H1 (cell line): ENCODE measurements at regions not wholly inside any gene's neighbourhood (a gene's known extent, or its start where the extent isn't known, plus 50 kb on each side); places are given as distances from the start of the nearest gene placed in this dataset.

Experiments used
- CTCF ChIA-PET: fragments of 300-600 bp; sonication (Branson Sonifier 250); formaldehyde crosslinking; loops from one replicate; lab custom pipeline; 2021; ENCODE audit not compliant: partially characterized antibody; lab: Charles Lee
- POLR2A ChIA-PET: fragments of 300-600 bp; sonication (Branson Sonifier 250); formaldehyde crosslinking; loops from one replicate; lab custom pipeline; 2021; ENCODE audit warnings: inconsistent platforms; ENCODE audit not compliant: partially characterized antibody; lab: Charles Lee
- DNase-seq, 2 experiments: peaks; one replicate each; pipeline versions ENCODE4 v3.0.0 to v3.0.0-alpha.2; 2010 to 2022; ENCODE audit warnings: low spot score in 2 of 2, low read depth in 1 of 2, mixed read lengths in 1 of 2
- FAIRE-seq: peaks from 2 replicates; lab custom pipeline; 2011; peaks lifted over from hg19 to GRCh38; lab: Jason Lieb, UNC
- H2AFZ ChIP-seq: 2 replicates; pipeline ENCODE4 v1.8.1; 2012; ENCODE audit warnings: low read length, inconsistent platforms
- H2AK5ac ChIP-seq: 2 replicates; pipeline ENCODE4 v1.6.1; 2013; ENCODE audit warnings: low read depth, low read length
- H2BK120ac ChIP-seq: replicated peaks from 2 replicates; pipeline ENCODE3; 2013; ENCODE audit warnings: low read depth, low read length, inconsistent platforms
- H2BK12ac ChIP-seq: 2 replicates; pipeline ENCODE4 v1.6.1; 2013; ENCODE audit warnings: low read depth, low read length
- H2BK15ac ChIP-seq: 2 replicates; pipeline ENCODE4 v1.6.1; 2013; ENCODE audit warnings: low read length
- H2BK20ac ChIP-seq: 2 replicates; pipeline ENCODE4 v1.6.1; 2013; ENCODE audit warnings: low read length
- H2BK5ac ChIP-seq: 2 replicates; pipeline ENCODE4 v1.6.1; 2013; ENCODE audit warnings: low read depth, low read length
- H3K14ac ChIP-seq: 2 replicates; pipeline ENCODE4 v1.6.1; 2013; ENCODE audit warnings: inconsistent platforms; ENCODE audit not compliant: insufficient read length
- H3K18ac ChIP-seq: 2 replicates; pipeline ENCODE4 v1.6.1; 2013; ENCODE audit warnings: low read length; ENCODE audit errors: extremely low read depth
- H3K23ac ChIP-seq: 2 replicates; pipeline ENCODE4 v1.6.1; 2013; ENCODE audit warnings: inconsistent platforms; ENCODE audit not compliant: insufficient read length
- H3K23me2 ChIP-seq: 2 replicates; pipeline ENCODE4 v1.6.1; 2013; ENCODE audit warnings: low read depth, low read length
- H3K27ac ChIP-seq: 2 replicates; pipeline ENCODE4 v1.6.1; 2011; ENCODE audit warnings: low read depth, low read length, inconsistent platforms
- H3K27me3 ChIP-seq, 4 experiments: replicated peaks in 1 of 4; 1 replicate in 1 of 4; 2 replicates in 3 of 4; pipeline versions ENCODE4 v1.6.1 to v1.8.1; 2011 to 2013; ENCODE audit warnings: low read length in 3 of 4, mild to moderate bottlenecking in 3 of 4, inconsistent platforms in 2 of 4, mixed read lengths in 2 of 4, moderate library complexity in 1 of 4; ENCODE audit not compliant: control insufficient read depth in 3 of 4, insufficient read depth in 3 of 4; ENCODE audit errors: extremely low read depth in 1 of 4
- H3K36me3 ChIP-seq, 4 experiments: 2 replicates each; pipeline versions ENCODE4 v1.6.1 to v1.8.1; 2011 to 2013; ENCODE audit warnings: mild to moderate bottlenecking in 4 of 4, low read length in 3 of 4, moderate library complexity in 2 of 4, control low read depth in 1 of 4, inconsistent platforms in 1 of 4; ENCODE audit not compliant: insufficient read depth in 4 of 4, control insufficient read depth in 2 of 4
- H3K4ac ChIP-seq: replicated peaks from 2 replicates; pipeline ENCODE3; 2013; ENCODE audit warnings: low read length, low read depth, mixed read lengths, inconsistent platforms; ENCODE audit not compliant: insufficient read length
- H3K4me1 ChIP-seq, 4 experiments: replicated peaks in 1 of 4; 1 replicate in 1 of 4; 2 replicates in 3 of 4; pipeline versions ENCODE4 v1.6.1 to v1.8.1; 2011 to 2013; ENCODE audit warnings: low read length in 3 of 4, inconsistent platforms in 2 of 4, mixed read lengths in 1 of 4; ENCODE audit not compliant: insufficient read depth in 4 of 4, control insufficient read depth in 3 of 4
- H3K4me2 ChIP-seq, 2 experiments: 2 replicates each; pipeline versions ENCODE4 v1.6.1 to v1.8.1; 2011 to 2013; ENCODE audit warnings: low read depth in 2 of 2, low read length in 2 of 2, control low read depth in 1 of 2, inconsistent platforms in 1 of 2, mild to moderate bottlenecking in 1 of 2; ENCODE audit not compliant: insufficient read depth in 1 of 2
- H3K4me3 ChIP-seq, 4 experiments: fragments of 200-600, 300-600 bp in 1 of 4; sonication (generic), shearing (Covaris generic), sonication (Bioruptor Twin) in 1 of 4; 2 replicates each; pipeline versions ENCODE4 v1.5.1 to v1.8.1; 2011 to 2016; ENCODE audit warnings: low read length in 4 of 4, low read depth in 3 of 4, control low read depth in 2 of 4, inconsistent platforms in 2 of 4, mild to moderate bottlenecking in 2 of 4, mixed read lengths in 1 of 4, moderate library complexity in 1 of 4; ENCODE audit not compliant: insufficient read depth in 2 of 4; ENCODE audit errors: extremely low read depth in 1 of 4
- H3K56ac ChIP-seq: replicated peaks from 2 replicates; pipeline ENCODE3; 2013; ENCODE audit warnings: low read depth, mild to moderate bottlenecking, mixed read lengths, low read length, inconsistent platforms; ENCODE audit not compliant: insufficient read length
- H3K79me1 ChIP-seq: 2 replicates; pipeline ENCODE4 v1.6.1; 2013; ENCODE audit warnings: low read depth, low read length, control low read depth
- H3K79me2 ChIP-seq, 2 experiments: 2 replicates each; pipeline versions ENCODE4 v1.6.1 to v1.8.1; 2012 to 2013; ENCODE audit warnings: low read length in 2 of 2, mild to moderate bottlenecking in 2 of 2, inconsistent platforms in 1 of 2; ENCODE audit not compliant: insufficient read depth in 2 of 2, control insufficient read depth in 1 of 2
- H3K9ac ChIP-seq, 4 experiments: replicated peaks in 1 of 4; 1 replicate in 1 of 4; 2 replicates in 3 of 4; pipeline versions ENCODE4 v1.6.1 to v1.8.1; 2011 to 2013; ENCODE audit warnings: low read depth in 3 of 4, low read length in 3 of 4, control low read depth in 2 of 4, mild to moderate bottlenecking in 2 of 4, moderate library complexity in 2 of 4, inconsistent platforms in 1 of 4; ENCODE audit errors: extremely low read depth in 1 of 4
- H3K9me3 ChIP-seq, 2 experiments: 2 replicates each; pipeline versions ENCODE4 v1.6.1 to v1.8.1; 2012 to 2013; ENCODE audit warnings: mild to moderate bottlenecking in 2 of 2, moderate library complexity in 2 of 2, control low read depth in 1 of 2, inconsistent platforms in 1 of 2, low read depth in 1 of 2, low read length in 1 of 2, mixed read lengths in 1 of 2; ENCODE audit not compliant: insufficient read depth in 2 of 2
- H4K20me1 ChIP-seq, 2 experiments: replicated peaks in 1 of 2; 2 replicates each; pipeline versions ENCODE3 to v1.8.1; 2011 to 2013; ENCODE audit warnings: inconsistent platforms in 2 of 2, low read length in 2 of 2, mild to moderate bottlenecking in 1 of 2; ENCODE audit not compliant: insufficient read depth in 2 of 2, control insufficient read depth in 1 of 2
- H4K5ac ChIP-seq: 2 replicates; pipeline ENCODE4 v1.6.1; 2013; ENCODE audit warnings: low read length, low read depth, mixed read lengths, inconsistent platforms; ENCODE audit not compliant: insufficient read length
- H4K8ac ChIP-seq: 2 replicates; pipeline ENCODE4 v1.8.0; 2013; ENCODE audit warnings: mild to moderate bottlenecking, moderate library complexity, low read length, inconsistent platforms; ENCODE audit not compliant: insufficient read depth; ENCODE audit errors: extremely low read depth
- H4K91ac ChIP-seq: replicated peaks from 2 replicates; pipeline ENCODE3; 2013; ENCODE audit warnings: low read length, mixed read lengths, inconsistent platforms; ENCODE audit not compliant: insufficient read length
- CBX8 ChIP-seq: fragments of 300-800, 300-1000 bp; sonication (generic); IDR thresholded peaks from 2 replicates; pipeline ENCODE4 v1.7.1; 2016; ENCODE audit warnings: low read depth, low read length, borderline replicate concordance
- EGR1 ChIP-seq: IDR thresholded peaks from 2 replicates; pipeline ENCODE4 v1.6.1; 2011; ENCODE audit warnings: low read depth, low read length, borderline replicate concordance
- KDM4A ChIP-seq: IDR thresholded peaks from one replicate; pipeline ENCODE4 v1.7.1; 2012; ENCODE audit warnings: low read depth, mild to moderate bottlenecking, moderate library complexity, low read length, inconsistent platforms; ENCODE audit not compliant: severe bottlenecking
- ZNF274 ChIP-seq: IDR thresholded peaks from 2 replicates; pipeline ENCODE4 v1.7.0; 2012; ENCODE audit warnings: low read length, borderline replicate concordance; ENCODE audit errors: extremely low read depth
- WGBS, 2 experiments: shearing (Covaris generic) in 1 of 2; methylation state at CpG; one replicate each; pipeline versions ENCODE4 v1.1.6 to v1.1.7; 2013 to 2015; ENCODE audit warnings: low lambda C conversion rate in 2 of 2, mixed read lengths in 2 of 2, inconsistent platforms in 1 of 2, low coverage in 1 of 2, missing lambda C conversion rate in 1 of 2; ENCODE audit not compliant: insufficient replicate concordance in 2 of 2, insufficient coverage in 1 of 2, insufficient read length in 1 of 2; ENCODE audit errors: extremely low coverage in 1 of 2, missing lambda C conversion rate in 1 of 2; 5-methylcytosine and 5-hydroxymethylcytosine counted together
- TF ChIP-seq, protein P1 (sequence below): IDR thresholded peaks from 2 replicates; pipeline ENCODE4 v1.6.1; 2011; ENCODE audit warnings: low read length, improper control_type of control experiment
- TF ChIP-seq, protein P2 (sequence below): IDR thresholded peaks from 2 replicates; pipeline ENCODE4 v1.6.1; 2012; ENCODE audit warnings: inconsistent platforms

DNA sequence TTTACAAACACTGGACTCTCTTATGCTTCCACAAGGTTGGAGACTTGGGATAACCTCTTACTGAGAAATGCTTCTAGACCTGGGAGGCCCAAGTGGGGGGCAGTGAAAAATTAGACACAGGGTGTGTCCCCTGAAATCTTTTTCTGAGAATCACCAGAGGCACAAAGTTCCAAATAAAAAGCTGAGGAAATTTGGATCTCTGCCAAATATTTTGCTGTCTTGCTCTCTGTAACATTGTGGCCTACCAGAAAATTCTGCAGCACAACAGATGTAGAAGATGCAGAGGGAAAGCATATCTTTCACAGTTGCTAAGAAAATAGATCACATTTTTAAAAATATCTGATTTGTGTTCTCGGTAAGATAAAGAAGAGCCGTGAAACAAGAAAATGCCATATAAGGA is 849.4 kb downstream of the CCSER2 start:
- ChIA-PET POLR2A (no interaction called here), CTCF (no interaction called here)
- no peak for FAIRE-seq
- Histone ChIP-seq H3K4me2 (no peak overlapping the region), H3K27me3 (no peaks in the 10 kb centered on the region), H3K36me3 (no peaks in the 10 kb centered on the region), H2BK12ac (no peak overlapping the region), H4K5ac (no peak overlapping the region), H3K23me2 (no peaks in the 10 kb centered on the region), H2BK15ac (no peak overlapping the region), H3K79me1 (no peaks in the 10 kb centered on the region), H4K91ac (no peak overlapping the region), H3K9ac (no peak overlapping the region), H3K14ac (no peak overlapping the region), H2AK5ac (no peak overlapping the region), H3K27ac (no peak overlapping the region), H3K4me1 (peaks cover 0 to 5% (median 2%) of the 10 kb centered on the region in 4 experiments; a peak in 3 of 7 replicates), H2BK20ac (no peak overlapping the region), H4K8ac (no peak overlapping the region), H2BK5ac (no peak overlapping the region), H3K4ac (no peak overlapping the region), H3K79me2 (no peaks in the 10 kb centered on the region), H3K9me3 (no peaks in the 10 kb centered on the region), H3K18ac (no peak overlapping the region), H4K20me1 (no peaks in the 10 kb centered on the region), H3K23ac (no peak overlapping the region), H3K56ac (no peak overlapping the region), H3K4me3 (no peak overlapping the region), H2AFZ (no peak overlapping the region), H2BK120ac (no peak overlapping the region)
- no peak for DNase-seq
- 88% methylated on average over 2 of the region's 2 CpGs; no CpG with 5 or more reads in 1 of the 2 experiments for WGBS, 2 experiments
- no peak for TF ChIP-seq ZNF274
- TF ChIP-seq, protein P1, sequence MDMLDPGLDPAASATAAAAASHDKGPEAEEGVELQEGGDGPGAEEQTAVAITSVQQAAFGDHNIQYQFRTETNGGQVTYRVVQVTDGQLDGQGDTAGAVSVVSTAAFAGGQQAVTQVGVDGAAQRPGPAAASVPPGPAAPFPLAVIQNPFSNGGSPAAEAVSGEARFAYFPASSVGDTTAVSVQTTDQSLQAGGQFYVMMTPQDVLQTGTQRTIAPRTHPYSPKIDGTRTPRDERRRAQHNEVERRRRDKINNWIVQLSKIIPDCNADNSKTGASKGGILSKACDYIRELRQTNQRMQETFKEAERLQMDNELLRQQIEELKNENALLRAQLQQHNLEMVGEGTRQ, result no peak
- TF ChIP-seq KDM4A, result no peak
- TF ChIP-seq CBX8, result no peak
- no peak for TF ChIP-seq EGR1
- TF ChIP-seq, protein P2, sequence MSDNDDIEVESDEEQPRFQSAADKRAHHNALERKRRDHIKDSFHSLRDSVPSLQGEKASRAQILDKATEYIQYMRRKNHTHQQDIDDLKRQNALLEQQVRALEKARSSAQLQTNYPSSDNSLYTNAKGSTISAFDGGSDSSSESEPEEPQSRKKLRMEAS, result no peak
